Endothelial cell (in vitro differentiated cells): ENCODE measurements at regions not wholly inside any gene's neighbourhood (a gene's known extent, or its start where the extent isn't known, plus 50 kb on each side); places are given as distances from the start of the nearest gene placed in this dataset.

Experiments used
- DNase-seq: peaks from one replicate; pipeline ENCODE4 v3.0.0; 2021; ENCODE audit warnings: low spot score
- H3K27ac Mint-ChIP-seq: one replicate; pipeline ENCODE4 v1.8.0; 2021; ENCODE audit warnings: mixed read lengths, inconsistent platforms; ENCODE audit not compliant: unreplicated experiment
- H3K27me3 Mint-ChIP-seq: one replicate; pipeline ENCODE4 v1.8.0; 2021; ENCODE audit warnings: mild to moderate bottlenecking, moderate library complexity, mixed read lengths, inconsistent platforms; ENCODE audit not compliant: unreplicated experiment
- H3K36me3 Mint-ChIP-seq: one replicate; pipeline ENCODE4 v1.8.0; 2021; ENCODE audit warnings: mild to moderate bottlenecking, low read depth, mixed read lengths, inconsistent platforms; ENCODE audit not compliant: unreplicated experiment
- H3K4me1 Mint-ChIP-seq: one replicate; pipeline ENCODE4 v1.8.0; 2021; ENCODE audit warnings: mild to moderate bottlenecking, mixed read lengths, inconsistent platforms; ENCODE audit not compliant: unreplicated experiment
- H3K4me3 Mint-ChIP-seq: one replicate; pipeline ENCODE4 v1.8.0; 2021; ENCODE audit warnings: mild to moderate bottlenecking, mixed read lengths, inconsistent platforms; ENCODE audit not compliant: unreplicated experiment
- H3K9me3 Mint-ChIP-seq: one replicate; pipeline ENCODE4 v1.8.0; 2021; ENCODE audit warnings: mixed read lengths, inconsistent platforms; ENCODE audit not compliant: unreplicated experiment
- TF ChIP-seq, protein P1 (sequence below): fragments of 200-600 bp; sonication (generic); IDR thresholded peaks from one replicate; pipeline ENCODE4 v1.5.0; 2021; ENCODE audit warnings: antibody characterized with exemption; ENCODE audit not compliant: unreplicated experiment

DNA sequence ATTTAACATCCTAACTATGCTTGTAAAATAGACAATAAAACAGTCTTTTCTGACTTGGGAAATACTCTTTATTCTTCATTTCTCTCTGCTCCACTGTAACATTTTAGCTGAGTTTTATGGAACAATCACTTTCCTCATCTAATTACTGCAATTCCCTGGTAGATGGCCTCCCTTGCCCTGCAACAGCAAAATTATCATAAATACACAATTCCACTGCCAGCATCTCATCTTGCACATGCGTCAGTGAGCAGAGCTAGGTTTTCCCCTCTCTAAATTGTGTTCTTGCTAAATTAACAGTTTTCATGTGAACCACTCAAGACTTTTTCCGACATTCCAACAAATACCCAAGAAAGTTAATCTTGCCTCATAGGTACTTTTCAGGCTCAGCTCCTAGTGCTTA, 920.9 kb upstream of the GOT2 start:
- Mint-ChIP-seq H3K4me3 (no peak overlapping the region), H3K4me1 (no peaks in the 10 kb centered on the region), H3K9me3 (no peaks in the 10 kb centered on the region), H3K36me3 (no peaks in the 10 kb centered on the region), H3K27ac (no peak overlapping the region), H3K27me3 (no peaks in the 10 kb centered on the region)
- TF ChIP-seq, protein P1, sequence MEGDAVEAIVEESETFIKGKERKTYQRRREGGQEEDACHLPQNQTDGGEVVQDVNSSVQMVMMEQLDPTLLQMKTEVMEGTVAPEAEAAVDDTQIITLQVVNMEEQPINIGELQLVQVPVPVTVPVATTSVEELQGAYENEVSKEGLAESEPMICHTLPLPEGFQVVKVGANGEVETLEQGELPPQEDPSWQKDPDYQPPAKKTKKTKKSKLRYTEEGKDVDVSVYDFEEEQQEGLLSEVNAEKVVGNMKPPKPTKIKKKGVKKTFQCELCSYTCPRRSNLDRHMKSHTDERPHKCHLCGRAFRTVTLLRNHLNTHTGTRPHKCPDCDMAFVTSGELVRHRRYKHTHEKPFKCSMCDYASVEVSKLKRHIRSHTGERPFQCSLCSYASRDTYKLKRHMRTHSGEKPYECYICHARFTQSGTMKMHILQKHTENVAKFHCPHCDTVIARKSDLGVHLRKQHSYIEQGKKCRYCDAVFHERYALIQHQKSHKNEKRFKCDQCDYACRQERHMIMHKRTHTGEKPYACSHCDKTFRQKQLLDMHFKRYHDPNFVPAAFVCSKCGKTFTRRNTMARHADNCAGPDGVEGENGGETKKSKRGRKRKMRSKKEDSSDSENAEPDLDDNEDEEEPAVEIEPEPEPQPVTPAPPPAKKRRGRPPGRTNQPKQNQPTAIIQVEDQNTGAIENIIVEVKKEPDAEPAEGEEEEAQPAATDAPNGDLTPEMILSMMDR, result no peak
- DNase-seq, result no peak

DNA sequence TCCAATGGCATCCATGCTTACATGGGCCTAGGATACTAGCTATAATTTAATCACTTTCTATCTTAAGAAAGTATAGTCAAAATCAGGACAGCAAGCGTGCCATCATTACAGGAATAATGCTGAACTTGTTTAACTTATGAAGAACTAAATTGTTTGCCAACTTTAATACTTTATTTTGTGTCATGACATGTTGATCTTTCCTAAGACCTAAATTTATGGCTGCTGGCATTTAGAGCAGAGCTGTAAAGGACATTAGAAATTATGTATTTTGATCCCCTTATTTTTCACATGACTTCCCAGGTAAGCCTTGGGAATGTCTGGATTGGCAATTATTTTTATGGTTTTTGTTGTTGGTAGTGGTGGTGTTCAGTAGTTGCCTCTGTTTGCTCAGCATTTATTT, 920.3 kb upstream of the GOT2 start:
- TF ChIP-seq, protein P1, result no peak
- DNase-seq, result no peak
- H3K4me1 Mint-ChIP-seq, result no peaks in the 10 kb centered on the region
- H3K27ac Mint-ChIP-seq, result no peak overlapping the region
- H3K4me3 Mint-ChIP-seq, result no peak overlapping the region
- H3K36me3 Mint-ChIP-seq, result no peaks in the 10 kb centered on the region
- no peaks in the 10 kb centered on the region for H3K27me3 Mint-ChIP-seq
- no peaks in the 10 kb centered on the region for H3K9me3 Mint-ChIP-seq

DNA sequence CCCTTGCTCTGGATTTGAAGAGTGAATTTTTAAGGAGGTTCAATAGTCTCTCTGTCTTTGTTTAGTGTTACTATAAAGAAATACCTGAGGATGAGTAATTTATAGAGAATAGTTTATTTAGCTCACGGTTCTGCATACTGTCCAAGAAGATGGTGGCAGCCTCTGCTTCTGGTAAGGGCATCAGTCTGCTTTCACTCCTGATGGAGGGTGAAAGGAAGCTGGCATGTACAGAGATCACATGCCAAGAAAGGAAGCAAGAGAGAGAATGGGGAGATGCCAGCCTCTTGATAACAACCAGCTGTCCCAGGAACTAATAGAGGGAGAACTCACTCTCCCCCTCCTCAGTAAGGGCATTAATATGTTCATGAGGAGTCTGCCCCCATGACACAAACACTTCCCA, 917.5 kb upstream of the GOT2 start:
- TF ChIP-seq, protein P1, result no peak
- H3K4me1 Mint-ChIP-seq, result no peaks in the 10 kb centered on the region

DNA sequence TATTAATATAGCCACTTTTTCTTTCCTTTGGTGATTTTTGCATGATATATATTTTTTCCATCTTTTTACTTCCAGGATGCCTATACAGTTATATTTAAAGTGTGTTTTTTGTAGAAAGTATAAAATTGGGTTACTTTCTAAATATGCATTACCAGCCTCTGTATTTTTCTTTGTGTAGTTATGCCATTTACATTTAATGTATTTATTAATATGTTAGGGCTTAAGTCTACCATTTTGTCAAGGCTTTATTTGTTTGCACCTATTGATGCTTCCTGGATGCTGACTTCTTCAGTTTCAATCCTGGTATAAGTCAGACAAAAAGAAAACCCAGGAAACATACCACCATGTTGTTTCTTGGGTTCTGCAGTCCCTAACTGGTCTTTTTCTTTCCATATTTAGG, 911.1 kb upstream of the GOT2 start:
- Mint-ChIP-seq H3K27me3 (no peaks in the 10 kb centered on the region), H3K4me3 (no peak overlapping the region), H3K9me3 (no peaks in the 10 kb centered on the region), H3K27ac (no peak overlapping the region), H3K36me3 (peaks cover 6% of the 10 kb centered on the region), H3K4me1 (no peaks in the 10 kb centered on the region)
- TF ChIP-seq, protein P1, result no peak
- no peak for DNase-seq

More for the DNA sequence above, 917.5 kb upstream of the GOT2 start:
- Mint-ChIP-seq H3K27ac (no peak overlapping the region), H3K9me3 (no peaks in the 10 kb centered on the region), H3K27me3 (no peaks in the 10 kb centered on the region), H3K36me3 (peaks cover 6% of the 10 kb centered on the region), H3K4me3 (no peak overlapping the region)
- DNase-seq, result no peak

DNA sequence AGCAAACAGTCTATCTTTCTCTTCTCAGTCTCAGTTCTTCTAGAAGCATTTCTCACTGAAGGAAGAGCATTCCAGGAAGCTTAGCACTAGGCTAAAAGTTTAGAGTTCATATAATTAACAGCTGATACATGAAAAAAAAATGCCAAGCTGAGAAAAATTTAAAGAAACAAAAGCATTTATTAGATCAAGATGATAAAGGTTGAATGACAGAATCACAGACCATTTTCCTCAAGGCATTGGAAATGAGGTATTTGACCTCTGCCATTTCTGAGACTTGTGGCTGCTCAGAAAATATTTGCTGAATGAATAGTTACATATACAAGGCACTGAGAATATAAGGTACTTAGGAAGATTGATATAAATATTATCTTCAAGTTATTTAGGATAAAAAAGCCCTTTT, 901.6 kb upstream of the GOT2 start:
- TF ChIP-seq, protein P1, result no peak
- Mint-ChIP-seq H3K27me3 (no peaks in the 10 kb centered on the region), H3K9me3 (no peaks in the 10 kb centered on the region), H3K27ac (no peak overlapping the region), H3K36me3 (peaks cover 4% of the 10 kb centered on the region), H3K4me3 (no peak overlapping the region), H3K4me1 (no peaks in the 10 kb centered on the region)
- DNase-seq, result no peak
